Fibroblast of upper back skin (primary cell): ENCODE measurements at regions not wholly inside any gene's neighbourhood (a gene's known extent, or its start where the extent isn't known, plus 50 kb on each side); places are given as distances from the start of the nearest gene placed in this dataset.

Source experiments
- DNase-seq: peaks from one replicate; pipeline ENCODE4 v3.0.0-alpha.2; 2013

DNA sequence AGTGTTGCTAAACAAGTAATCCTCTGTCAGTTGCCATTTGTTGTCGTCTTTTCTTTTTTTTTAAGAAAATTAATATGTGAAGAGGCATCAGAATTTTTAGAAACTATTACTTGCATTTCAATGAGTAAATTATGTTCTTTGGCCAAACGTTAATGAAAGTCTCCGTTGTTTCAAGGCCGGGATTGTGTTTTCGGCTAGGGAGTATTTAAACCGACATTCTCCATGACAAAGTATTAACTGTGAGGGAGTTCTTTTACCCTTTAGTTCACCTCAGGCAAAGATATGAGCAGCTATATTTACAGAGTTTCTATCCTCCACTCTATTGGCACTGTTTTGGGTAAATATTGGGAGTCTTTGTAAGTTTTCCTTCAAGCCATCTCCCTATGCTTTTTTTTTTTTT is 668.9 kb downstream of the METTL15 start:
- DNase-seq, result no peak

DNA sequence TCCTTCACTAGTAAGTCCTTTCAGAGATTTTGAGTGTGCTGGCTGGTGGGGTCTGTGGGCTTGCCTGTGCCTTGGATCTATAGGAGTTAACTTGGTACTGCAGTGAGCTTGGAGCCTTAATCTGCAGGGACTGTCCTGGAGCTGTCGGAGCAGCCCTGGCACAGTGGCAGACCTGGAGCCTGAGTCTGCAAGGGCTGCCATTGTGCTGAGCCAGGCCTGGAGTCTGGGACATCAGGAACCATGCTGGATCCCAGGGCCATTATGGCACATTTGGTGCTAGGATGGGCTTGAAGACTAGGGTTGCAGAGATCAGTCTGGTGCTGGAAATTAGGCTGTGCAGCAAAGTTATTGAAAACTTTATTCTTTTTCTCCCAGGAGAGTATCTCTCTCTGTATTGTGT is 665.4 kb downstream of the METTL15 start:
- DNase-seq, result no peak

DNA sequence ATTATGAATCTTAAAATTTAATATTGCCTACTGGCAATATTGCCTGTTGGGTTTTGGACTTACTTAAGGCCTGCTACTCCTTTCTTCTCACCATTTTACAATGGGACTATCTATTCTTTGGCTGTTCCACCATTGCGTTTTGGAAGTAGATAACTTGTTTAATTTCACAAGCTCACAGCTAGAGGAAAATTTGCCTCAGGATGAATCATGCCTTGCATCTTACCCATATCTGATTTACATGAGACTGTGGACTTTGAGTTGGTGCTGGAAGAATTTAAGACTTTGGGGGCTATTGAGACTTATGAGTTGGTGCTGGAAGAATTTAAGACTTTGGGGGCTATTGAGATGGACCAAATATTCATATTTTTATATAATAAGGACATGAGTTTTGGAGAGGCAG is 662.6 kb downstream of the METTL15 start:
- DNase-seq, result no peak

- DNase-seq, result peak; percentile 61
Measured at GRCh38 chr11:28767574-28767973, 659.4 kb downstream of the METTL15 start.

DNA sequence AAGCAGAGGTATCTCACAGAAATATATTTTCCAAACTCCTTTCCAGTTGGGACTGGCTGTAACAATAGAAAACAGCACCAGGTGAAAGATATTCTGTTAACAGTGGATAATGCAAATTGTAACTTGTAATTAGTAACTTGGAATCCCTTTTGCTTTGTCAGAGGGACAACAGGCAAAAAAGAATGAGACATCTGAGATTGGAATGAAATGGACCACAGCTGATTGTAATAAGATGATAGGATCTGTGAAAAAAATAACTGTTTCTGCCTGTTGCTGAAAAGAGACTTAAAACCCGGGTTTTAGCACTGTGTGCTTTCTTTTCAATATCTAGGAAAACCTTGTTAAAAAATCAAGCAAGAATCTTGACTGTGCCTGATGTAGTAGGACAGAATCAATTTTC is 655.7 kb downstream of the METTL15 start:
- no peak for DNase-seq

GRCh38 chr11:28763151-28763550 is 655.0 kb downstream of the METTL15 start:
- DNase-seq, result peak; percentile 27

GRCh38 chr11:28760676-28761390 is 652.6 kb downstream of the METTL15 start:
- peak; percentile 63 for DNase-seq

- DNase-seq, result peak; percentile 62
Measured at GRCh38 chr11:28759311-28759710, 651.1 kb downstream of the METTL15 start.

DNA sequence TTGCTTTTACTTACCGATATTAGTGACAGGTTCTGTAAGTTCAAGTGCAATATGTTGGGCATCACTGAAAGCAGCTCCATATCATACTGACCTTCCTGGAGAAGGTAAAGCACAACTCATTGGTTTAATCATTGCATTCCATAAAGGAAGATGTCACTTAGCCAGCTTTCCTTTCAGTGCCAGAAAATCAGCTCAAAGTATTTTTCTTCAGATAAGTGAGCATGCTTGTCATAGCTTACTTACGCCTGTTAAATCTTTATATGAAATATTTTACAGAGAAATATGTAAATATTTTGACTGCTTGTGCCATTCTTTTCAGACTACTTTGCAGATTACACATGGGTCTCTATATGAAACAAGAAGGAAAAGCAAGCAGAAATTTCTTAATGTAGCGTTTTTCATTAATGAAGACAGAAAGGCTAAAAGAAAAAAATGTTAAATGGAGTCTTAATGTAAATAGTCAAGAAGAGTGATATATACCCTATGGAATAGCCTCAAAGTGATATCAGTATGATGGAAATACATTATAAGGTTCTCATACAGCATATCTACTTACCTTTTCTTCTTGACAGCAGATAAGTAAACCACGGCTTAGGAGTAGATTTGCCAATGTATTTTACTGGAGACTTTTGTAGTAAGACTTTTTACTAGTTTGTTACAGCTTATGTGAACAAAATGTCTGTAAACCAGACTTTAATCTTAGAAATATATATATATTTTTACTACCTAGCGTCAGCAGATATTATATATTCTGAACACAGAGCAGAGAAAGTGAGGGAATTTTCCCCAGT is 649.7 kb downstream of the METTL15 start:
- DNase-seq, result peak; percentile 92

- peak; percentile 90 for DNase-seq
Measured at GRCh38 chr11:28756977-28757376, 648.8 kb downstream of the METTL15 start.

- DNase-seq, result peak; percentile 27
Measured at GRCh38 chr11:28743061-28743550, 634.9 kb downstream of the METTL15 start.

DNA sequence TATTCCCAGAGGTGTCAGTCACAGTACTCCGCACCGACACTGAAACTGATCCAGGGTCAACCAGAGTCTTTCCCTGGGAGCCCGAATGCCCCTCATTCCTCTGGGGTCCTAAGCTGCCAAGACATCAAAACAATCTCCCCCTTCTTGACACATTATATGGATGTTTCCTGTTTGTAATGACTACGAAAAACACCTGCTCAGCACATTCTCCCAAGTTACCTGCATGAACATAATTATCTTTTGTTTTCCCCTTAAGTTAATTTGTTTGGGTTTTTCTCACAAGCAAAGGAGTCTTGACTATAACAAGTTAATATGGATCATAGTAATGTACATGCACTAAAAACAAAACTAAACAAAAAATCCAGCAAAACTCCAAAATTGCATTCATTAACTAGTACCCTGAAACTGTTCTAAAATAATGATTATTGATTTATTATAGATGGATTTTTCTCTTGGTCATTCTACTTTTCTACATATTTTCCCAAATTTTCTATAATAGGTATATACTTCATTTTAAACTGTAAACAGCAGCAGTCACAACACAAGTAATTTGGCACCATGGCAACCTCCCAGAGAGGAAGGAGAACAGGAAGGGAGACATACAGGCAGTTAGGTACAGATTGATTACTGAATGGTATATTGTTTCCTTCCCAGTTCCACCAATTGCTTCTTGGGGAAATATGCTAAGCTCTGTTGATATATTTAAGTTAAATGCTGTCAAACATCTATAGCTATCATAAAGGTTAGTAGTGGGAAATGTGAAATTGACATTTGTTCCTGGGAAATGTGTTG is 631.5 kb downstream of the METTL15 start:
- no peak for DNase-seq

GRCh38 chr11:28738549-28738948 is 630.4 kb downstream of the METTL15 start:
- DNase-seq, result no peak

GRCh38 chr11:28736256-28736655 is 628.1 kb downstream of the METTL15 start:
- no peak for DNase-seq

DNA sequence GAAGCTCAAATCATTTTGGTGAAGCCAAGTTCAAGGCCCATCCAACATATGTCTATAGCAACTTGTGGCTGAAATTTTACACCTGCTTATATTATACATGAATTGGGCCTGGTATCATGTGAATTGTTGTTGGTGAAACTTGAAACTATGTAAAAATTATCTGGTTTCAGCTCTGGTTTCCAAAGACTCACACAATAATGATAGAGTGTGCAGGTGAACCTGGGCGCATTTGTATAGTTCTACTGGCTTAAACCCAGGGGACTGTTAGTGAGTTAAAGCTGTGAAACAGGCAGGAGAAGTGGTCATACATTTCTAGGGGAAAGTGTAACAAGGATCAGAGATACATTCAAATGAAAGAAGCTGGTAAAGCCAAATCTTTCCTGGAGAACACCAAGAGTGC is 627.3 kb downstream of the METTL15 start:
- DNase-seq, result no peak

GRCh38 chr11:28730889-28731288 is 622.7 kb downstream of the METTL15 start:
- DNase-seq, result no peak

DNA sequence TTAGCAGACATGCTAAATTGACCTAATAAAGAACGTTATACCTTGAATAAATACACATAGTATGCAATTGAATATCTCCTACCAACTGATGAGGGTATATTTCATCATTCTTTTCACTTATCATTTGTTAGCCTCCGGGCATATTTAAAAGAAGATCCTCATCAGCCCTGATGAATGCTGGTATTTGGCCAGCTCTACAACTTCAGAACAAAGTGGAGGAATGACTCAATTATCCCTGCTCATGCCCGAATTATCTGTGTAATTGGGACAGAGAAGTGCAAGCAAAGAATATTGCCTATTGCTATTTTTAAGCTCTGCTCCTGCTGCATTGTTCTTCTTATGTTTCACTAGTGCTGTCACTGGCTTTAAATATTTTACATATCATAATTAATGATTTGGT is 622.1 kb downstream of the METTL15 start:
- DNase-seq, result no peak

- no peak for DNase-seq
Measured at GRCh38 chr11:28729339-28729738, 621.2 kb downstream of the METTL15 start.

DNA sequence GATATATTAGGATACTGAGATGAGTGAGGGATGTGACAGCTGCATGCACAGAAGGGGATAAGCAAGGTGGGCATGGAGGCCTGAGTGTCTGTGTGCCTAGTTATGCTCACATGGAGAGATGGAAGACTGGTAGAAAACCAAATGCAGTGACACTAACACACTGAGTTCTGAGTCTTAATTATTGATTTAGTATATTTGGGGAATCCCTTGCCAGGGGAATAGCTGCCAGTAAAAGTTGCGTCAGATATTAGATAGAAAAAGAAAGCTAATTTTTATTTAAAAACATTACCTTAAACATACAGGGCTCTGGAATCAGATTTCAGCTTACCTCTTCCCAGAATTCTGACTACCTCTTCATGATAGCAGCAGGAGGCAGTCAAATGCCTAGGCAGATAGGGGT is 620.5 kb downstream of the METTL15 start:
- no peak for DNase-seq

GRCh38 chr11:28727254-28727653 is 619.1 kb downstream of the METTL15 start:
- peak; percentile 27 for DNase-seq

GRCh38 chr11:28726432-28726831 is 618.2 kb downstream of the METTL15 start:
- DNase-seq, result no peak

GRCh38 chr11:28715726-28716125 is 607.5 kb downstream of the METTL15 start:
- DNase-seq, result no peak

DNA sequence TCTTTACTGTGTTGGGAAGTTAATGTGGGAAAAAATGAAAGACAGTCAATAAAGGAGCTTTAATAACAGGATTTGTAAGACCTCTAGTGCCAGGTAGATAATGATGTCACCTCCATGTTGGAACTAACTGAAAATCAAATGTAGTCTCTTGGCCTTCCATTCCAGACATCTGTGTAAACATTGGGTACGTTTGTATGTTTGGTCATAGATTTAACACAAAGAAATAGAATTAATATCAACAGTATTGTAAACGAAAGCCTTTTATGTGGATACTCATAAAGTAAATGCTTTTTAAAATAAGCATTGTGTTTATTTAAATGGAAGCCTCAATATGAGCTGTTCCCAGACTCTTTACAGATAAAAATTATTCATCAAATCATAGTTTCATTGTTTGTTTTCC is 605.7 kb downstream of the METTL15 start:
- DNase-seq, result no peak
